Lower leg skin (tissue), 4 donors: ENCODE measurements at regions not wholly inside any gene's neighbourhood (a gene's known extent, or its start where the extent isn't known, plus 50 kb on each side); places are given as distances from the start of the nearest gene placed in this dataset.

ENCODE experiments used
- DNase-seq, 2 donors: peaks; one replicate each; pipeline ENCODE4 v3.0.0-alpha.2; 2019; ENCODE audit warnings: low spot score in 2 of 2
- H3K4me3 ChIP-seq: fragments of 200-600 bp; sonication (generic); 2 replicates; pipeline ENCODE4 v1.5.1; 2017; ENCODE audit warnings: mild to moderate bottlenecking, low read depth; ENCODE audit not compliant: poor library complexity, severe bottlenecking
- POLR2A ChIP-seq, 2 donors: fragments of 450-650 bp; IDR thresholded peaks; one replicate each; pipeline ENCODE4 v1.6.1; 2016 to 2017; ENCODE audit warnings: antibody characterized with exemption in 2 of 2, mild to moderate bottlenecking in 1 of 2, moderate library complexity in 1 of 2
- WGBS, 2 donors: methylation state at CpG; one replicate each; pipeline ENCODE4 v1.1.5; 2018; 5-methylcytosine and 5-hydroxymethylcytosine counted together
- intact Hi-C: fragments of 100-400 bp; cut with DNase I; formaldehyde crosslinking; loops from one replicate; pipeline ENCODE4 v1.15.0; 2023; ENCODE audit warnings: low total_unique reads
- TF ChIP-seq, protein P1 (sequence below), 3 donors: fragments of 450-650 bp; IDR thresholded peaks; one replicate each; pipeline ENCODE4 v1.5.1; 2016; ENCODE audit warnings: antibody characterized with exemption in 3 of 3, mild to moderate bottlenecking in 3 of 3, moderate library complexity in 2 of 3

DNA sequence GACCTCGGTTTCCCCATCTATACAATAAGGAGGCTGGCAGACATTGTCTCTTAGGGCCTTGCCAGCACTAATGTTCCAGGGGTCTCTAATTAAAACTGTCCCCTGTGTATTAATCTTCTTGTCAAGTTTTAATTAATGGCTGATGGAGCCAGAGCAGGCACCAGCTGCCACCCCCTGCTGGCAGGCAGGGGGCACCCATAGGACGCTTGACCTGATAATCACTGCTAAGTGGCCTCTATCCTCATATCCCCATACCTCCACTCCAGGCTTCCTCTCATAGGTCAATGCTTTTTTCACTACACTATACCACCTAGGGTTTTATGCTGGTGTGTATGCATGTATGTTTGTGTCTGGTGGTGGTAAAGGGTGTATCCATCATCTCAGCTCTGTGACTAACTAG lies 89.4 kb downstream of the EFNB1 start:
- no peak for DNase-seq
- intact Hi-C loops: no loop called here
- TF ChIP-seq, protein P1, sequence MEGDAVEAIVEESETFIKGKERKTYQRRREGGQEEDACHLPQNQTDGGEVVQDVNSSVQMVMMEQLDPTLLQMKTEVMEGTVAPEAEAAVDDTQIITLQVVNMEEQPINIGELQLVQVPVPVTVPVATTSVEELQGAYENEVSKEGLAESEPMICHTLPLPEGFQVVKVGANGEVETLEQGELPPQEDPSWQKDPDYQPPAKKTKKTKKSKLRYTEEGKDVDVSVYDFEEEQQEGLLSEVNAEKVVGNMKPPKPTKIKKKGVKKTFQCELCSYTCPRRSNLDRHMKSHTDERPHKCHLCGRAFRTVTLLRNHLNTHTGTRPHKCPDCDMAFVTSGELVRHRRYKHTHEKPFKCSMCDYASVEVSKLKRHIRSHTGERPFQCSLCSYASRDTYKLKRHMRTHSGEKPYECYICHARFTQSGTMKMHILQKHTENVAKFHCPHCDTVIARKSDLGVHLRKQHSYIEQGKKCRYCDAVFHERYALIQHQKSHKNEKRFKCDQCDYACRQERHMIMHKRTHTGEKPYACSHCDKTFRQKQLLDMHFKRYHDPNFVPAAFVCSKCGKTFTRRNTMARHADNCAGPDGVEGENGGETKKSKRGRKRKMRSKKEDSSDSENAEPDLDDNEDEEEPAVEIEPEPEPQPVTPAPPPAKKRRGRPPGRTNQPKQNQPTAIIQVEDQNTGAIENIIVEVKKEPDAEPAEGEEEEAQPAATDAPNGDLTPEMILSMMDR (IDR thresholded peaks at IDR 0.05): no peak
- TF ChIP-seq POLR2A (IDR thresholded peaks at IDR 0.05): no peak
- 62 to 87% methylated on average over 2 of the region's 2 CpGs for WGBS, 2 donors
- no peak overlapping the region for H3K4me3 ChIP-seq

DNA sequence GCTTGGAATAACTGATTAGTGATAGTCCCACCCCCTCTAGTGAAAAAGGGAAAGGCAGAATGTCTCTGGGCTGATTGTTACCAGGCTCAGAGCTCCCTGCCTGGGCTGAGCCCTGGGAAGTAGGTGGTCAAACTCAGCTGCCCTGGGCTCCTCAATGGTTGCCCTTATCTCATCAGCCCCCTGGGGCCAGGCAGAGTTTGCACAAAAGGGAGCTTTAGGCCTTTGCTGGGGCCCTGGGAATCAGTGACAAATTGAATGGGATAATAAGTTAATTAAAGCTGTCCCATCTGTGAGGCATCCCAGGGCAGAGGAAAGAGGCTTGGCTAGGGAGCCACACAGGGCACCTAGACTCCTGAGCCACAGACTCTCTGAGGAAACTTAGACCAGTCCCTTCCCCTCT lies 89.0 kb downstream of the EFNB1 start:
- TF ChIP-seq POLR2A (IDR thresholded peaks at IDR 0.05): no peak
- intact Hi-C loops: no loop called here

DNA sequence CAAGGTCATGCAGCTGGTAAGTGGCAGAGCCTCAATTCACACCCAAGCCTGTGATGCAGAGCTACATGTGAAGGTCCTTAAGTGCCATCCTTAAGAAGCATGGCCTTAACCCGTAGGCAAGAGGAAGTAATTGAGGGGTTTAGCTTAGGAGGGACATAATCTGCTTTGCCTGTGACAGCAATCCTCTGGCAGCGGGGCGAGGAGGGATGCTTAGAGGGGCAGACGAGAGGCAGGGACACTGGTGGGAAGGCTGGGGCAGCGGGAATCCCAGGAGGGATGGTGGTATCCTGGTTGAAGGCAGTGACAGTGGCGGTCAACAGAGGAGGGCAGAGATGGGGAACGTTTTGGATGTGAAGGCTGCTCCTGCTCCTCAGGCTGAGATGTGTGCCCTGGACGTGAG lies 88.1 kb downstream of the EFNB1 start:
- TF ChIP-seq, protein P1 (IDR thresholded peaks at IDR 0.05): no peak
- no peak for TF ChIP-seq POLR2A (IDR thresholded peaks at IDR 0.05)
- H3K4me3 ChIP-seq: no peak overlapping the region
- intact Hi-C loops: no loop called here
- DNase-seq: no peak
- 76 to 92% methylated on average over 8 of the region's 8 CpGs for WGBS, 2 donors

More for the DNA sequence above, 89.0 kb downstream of the EFNB1 start:
- no peak for DNase-seq
- H3K4me3 ChIP-seq: no peak overlapping the region

DNA sequence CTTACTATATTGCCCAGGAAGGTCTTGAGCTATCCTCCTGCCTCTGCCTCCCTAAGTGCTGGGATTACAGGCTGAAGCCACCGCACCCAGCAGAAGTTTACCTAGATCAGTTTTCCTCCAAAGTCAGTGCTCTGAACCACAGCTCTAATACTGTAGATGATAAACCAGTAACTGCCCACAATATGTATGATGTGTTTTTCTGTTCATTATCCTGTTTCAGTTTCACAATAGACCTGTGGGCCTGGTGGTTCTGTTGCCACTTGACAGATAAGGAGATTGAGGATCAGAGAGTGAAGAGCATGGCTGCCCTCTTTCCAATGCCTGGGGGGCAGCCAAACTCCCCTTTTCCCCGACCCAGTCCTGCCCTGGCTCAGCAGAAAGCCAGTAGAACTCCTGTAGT lies 87.0 kb downstream of the EFNB1 start:
- DNase-seq: no peak
- no peak for TF ChIP-seq POLR2A (IDR thresholded peaks at IDR 0.05)
- TF ChIP-seq, protein P1 (IDR thresholded peaks at IDR 0.05): no peak
- WGBS, 2 donors: 76% methylated on average over 2 of the region's 2 CpGs
- no peak overlapping the region for H3K4me3 ChIP-seq
- intact Hi-C loops: no loop called here

DNA sequence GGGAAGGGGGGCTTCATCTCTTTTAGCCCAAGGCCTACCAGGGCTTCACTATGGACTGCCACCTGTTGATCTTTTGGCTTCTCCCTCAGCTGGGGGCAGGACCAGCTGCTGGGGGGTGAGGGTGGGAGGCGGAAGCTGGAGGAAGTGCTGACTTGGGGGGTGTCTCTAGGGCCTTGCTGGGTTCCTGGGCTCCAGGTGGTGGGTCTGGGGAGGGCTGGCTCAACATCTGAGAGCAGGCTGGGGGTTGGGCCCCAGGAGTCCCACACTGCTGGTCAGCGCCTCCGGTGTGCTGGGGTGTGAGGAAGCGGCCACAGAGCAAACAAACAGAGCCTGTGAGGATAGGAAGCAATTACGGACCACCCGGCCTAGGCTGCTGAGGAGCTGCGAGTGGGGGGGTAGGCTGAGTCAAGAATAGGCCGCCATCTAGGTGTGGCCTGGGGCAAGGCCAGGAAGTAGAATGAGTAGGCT lies 85.7 kb downstream of the EFNB1 start:
- no peak for TF ChIP-seq POLR2A (IDR thresholded peaks at IDR 0.05)
- TF ChIP-seq, protein P1 (IDR thresholded peaks at IDR 0.05): no peak
- no peak overlapping the region for H3K4me3 ChIP-seq
- no peak for DNase-seq
- intact Hi-C loops: no loop called here
- WGBS, 2 donors: 79 to 84% methylated on average over 8 of the region's 8 CpGs

DNA sequence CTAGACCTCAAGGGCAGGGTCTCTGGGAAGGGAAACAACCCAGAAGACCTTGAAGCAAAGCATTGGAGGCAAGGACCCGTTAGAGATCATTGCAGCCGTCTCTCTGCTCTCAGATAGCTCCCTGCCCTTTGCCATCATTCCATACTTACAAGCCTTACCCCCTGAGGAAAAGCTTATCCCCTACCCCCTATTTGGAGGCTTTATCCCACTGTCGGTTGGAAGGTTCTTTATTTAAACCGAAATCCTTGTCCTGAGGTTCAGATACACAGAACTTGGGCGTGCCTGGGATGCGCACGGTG lies 84.4 kb downstream of the EFNB1 start:
- no peak for TF ChIP-seq POLR2A (IDR thresholded peaks at IDR 0.05)
- TF ChIP-seq, protein P1 (IDR thresholded peaks at IDR 0.05): no peak

More for the DNA sequence above, 84.4 kb downstream of the EFNB1 start:
- intact Hi-C loops: no loop called here
- no peak for DNase-seq
- H3K4me3 ChIP-seq: no peak overlapping the region
- 80 to 87% methylated on average over 7 of the region's 7 CpGs for WGBS, 2 donors
